GM19238 (cell line): ENCODE measurements at regions not wholly inside any gene's neighbourhood (a gene's known extent, or its start where the extent isn't known, plus 50 kb on each side); places are given as distances from the start of the nearest gene placed in this dataset.

Experiments used
- DNase-seq: peaks from one replicate; pipeline ENCODE4 v3.0.0; 2011; ENCODE audit warnings: low spot score; ENCODE audit not compliant: insufficient read length

DNA sequence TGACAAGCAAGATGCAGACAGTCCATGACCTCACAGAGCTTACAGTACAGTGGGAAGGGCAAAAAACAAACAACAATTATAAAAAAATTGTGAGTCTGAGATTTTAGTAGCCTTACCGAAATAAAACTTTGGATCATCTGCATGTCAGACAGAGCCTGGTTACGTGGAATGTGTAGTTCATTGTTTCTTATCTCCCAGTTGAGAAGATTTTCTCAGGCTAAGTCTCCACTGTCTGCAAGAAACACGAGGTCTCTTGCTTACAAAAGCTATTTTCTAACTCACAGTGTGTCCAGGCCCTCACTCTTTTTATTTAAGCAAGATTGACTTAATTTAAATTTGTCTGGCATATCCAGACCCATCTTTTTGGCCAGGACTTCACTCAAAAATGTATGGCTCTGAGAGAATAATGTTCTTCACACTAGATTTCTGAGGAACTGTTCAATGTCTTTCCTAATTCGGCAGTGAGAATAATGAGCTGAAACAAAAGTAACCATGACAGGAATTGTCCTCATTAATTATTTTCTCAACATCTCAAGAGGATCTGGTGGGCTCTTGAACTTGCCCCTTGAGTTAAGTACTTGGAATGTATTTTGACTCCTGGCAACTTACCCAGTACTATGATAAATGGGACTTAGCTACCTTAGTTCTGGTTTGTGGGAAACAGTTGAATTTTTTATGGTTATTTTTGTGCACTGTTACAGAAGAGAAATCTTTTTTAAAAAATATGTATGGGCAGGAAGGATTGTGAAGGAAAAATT is 265.1 kb upstream of the COL8A1 start:
- no peak for DNase-seq

GRCh38 chr3:99366663-99367429 is 271.5 kb upstream of the COL8A1 start:
- no peak for DNase-seq

GRCh38 chr3:99365979-99366378 is 272.4 kb upstream of the COL8A1 start:
- DNase-seq = no peak

DNA sequence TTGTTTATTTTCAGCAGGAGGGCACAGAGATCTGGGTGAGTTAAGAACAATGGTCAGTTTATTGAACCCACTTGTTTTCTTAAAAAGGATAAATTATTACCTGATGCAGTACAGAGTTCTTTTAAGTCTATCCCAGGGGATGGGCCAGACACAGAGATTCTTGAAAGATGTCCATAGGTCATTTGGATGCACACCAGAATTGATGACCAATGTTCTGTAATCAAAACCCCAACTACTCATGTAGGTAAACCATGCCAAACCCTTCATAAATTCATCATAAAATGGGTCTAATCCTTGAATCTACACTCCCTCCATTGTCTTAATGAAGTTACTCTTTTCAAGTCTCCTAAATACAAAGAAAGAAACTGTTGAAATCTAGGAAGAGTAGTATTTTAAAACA is 273.0 kb upstream of the COL8A1 start:
- no peak for DNase-seq

GRCh38 chr3:99357131-99357530 is 281.3 kb upstream of the COL8A1 start:
- DNase-seq = no peak

- DNase-seq = no peak
Measured at GRCh38 chr3:99356696-99357095, 281.7 kb upstream of the COL8A1 start.

GRCh38 chr3:99355465-99355864 is 282.9 kb upstream of the COL8A1 start:
- no peak for DNase-seq

DNA sequence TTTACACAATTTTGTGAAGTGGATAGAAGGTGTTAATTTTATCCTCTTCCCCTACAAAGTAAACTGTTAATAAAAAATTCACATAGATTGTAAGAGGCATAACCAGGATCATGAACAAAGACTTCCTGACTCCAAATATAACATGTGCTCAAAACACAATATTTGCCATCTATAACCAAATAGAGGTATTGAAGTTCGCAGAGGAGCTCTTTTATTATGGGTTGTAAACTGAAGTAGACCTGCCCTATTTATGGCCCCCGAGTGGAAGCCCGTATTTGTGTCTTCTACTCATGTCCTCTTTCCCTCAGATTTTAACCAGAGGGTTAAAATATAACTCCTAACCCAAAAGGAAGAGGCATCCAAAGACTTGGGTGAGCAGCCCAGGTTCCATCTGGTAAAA is 285.6 kb upstream of the COL8A1 start:
- no peak for DNase-seq

DNA sequence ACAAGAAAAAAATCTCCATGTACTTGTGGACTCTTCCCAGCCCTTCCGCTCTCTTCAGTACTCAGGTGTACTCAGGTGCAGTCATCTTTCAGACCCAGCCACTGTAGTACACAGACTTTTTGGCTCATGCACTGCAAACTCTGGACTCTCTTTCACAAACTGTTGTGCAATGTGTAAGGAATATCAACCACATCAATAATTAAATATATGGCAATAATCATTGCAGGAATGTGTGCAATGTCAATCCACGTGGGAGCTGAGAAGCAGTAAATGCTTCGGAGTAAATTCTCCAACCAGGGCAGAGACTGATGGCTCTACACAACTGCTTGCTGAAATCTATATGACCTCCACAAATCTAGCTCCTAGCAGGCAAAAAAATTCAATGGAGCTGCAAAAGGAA is 287.3 kb upstream of the COL8A1 start:
- no peak for DNase-seq

DNA sequence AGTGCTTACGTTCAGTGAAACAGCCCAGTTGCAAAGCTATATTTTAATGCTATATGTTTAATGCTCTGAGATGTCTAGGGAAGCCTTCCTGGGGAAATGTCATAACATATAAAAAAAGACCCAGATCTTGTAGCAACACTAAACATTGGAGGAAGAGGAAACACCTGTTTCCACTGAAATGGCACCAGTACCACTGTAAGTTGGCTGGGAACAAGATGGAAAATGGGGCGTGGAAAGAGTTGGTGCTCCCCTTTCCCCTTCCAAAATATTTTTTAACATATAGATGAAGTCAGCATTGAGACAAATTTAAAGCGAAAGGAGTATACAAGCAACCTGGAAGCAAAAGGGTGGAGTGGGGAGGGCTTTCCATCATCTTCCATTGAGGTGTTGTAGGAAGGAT is 289.9 kb upstream of the COL8A1 start:
- no peak for DNase-seq

DNA sequence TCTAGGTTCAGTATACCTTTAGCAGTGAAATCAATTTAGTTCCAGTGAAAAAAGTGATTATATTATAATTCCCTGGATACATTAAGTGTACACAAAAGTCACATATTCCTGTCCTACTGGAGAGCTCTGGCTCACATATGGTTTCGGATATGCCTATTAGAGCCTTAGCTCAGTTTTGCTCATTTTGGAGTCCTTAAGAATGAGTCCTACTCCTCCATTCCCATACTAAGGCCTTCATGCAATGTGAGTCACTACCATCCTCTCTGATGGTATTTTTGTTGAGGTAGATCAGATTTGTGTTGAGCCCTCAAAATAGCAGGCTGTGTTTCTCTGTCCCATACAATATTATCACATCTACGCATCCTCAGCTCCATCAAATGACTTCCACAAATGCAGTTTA is 294.2 kb upstream of the COL8A1 start:
- no peak for DNase-seq

- no peak for DNase-seq
Measured at GRCh38 chr3:99342383-99342782, 296.0 kb upstream of the COL8A1 start.

DNA sequence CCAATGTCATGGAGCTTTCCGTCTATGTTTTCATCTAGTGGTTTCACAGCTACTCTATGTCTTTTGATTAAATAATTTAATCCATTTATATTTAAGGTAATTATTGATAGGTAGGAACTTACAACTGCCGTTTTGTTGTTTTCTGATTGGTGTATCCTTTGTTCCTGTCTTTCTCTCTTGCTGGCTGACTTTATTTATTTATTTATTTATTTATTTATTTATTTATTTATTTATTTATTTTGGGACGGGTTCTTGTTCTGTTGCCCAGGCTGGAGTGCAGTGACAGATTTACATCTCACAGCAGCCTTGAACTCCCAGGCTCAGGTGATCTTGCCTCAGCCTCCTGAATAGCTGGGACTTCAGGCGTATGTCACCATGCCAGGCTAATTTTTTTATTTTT is 299.2 kb upstream of the COL8A1 start:
- DNase-seq = no peak

- DNase-seq = no peak
Measured at GRCh38 chr3:99332718-99333117, 305.7 kb upstream of the COL8A1 start.

GRCh38 chr3:99332276-99332675 is 306.1 kb upstream of the COL8A1 start:
- no peak for DNase-seq

- no peak for DNase-seq
Measured at GRCh38 chr3:99330924-99331532, 307.4 kb upstream of the COL8A1 start.

DNA sequence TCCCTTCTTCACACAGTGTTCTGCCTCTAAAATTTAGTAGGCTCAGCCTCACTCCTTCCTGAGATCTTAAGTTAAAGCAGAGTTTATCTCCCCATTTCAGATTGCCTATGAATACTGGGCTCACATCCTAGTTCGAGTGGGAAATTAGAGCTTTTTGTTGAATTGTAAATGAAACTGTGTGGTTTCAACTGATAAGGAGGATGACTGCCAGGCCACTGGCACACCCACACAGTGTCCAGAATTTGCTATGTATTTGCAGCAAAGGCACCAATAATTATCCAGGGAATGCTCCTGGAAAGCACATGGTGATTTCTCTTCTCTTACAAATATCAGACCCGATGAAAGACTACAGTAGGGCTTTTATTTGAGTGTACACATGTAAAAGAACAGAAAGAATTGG is 308.1 kb upstream of the COL8A1 start:
- DNase-seq = no peak

GRCh38 chr3:99325402-99325801 is 313.0 kb upstream of the COL8A1 start:
- DNase-seq = no peak

- no peak for DNase-seq
Measured at GRCh38 chr3:99324636-99325203, 313.7 kb upstream of the COL8A1 start.

GRCh38 chr3:99323940-99324339 is 314.5 kb upstream of the COL8A1 start:
- DNase-seq = no peak

DNA sequence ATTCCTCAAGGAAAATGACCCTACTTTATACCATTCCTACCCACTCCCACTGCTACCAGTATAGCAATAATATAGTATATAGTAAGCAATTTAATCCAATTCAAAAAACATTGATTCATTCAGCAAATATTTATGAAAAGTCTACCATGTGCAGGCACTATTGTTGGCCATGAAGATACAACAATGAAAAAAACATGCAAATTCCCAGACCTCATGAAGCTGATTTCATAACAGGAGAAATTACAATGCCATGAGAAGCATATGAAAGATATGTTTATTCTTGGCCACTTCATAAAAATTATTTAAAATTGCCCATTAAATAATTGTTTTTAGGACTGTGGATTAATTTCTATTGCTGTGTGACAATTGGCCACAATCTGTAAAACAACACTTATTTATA is 315.8 kb upstream of the COL8A1 start:
- DNase-seq = no peak

- no peak for DNase-seq
Measured at GRCh38 chr3:99321261-99321660, 317.1 kb upstream of the COL8A1 start.
